NCI-H128 (cell line): ENCODE measurements at regions not wholly inside any gene's neighbourhood (a gene's known extent, or its start where the extent isn't known, plus 50 kb on each side); places are given as distances from the start of the nearest gene placed in this dataset.
"Not testable (repeated sequence)": the region's sequence is repeated elsewhere in the genome, so short reads cannot be mapped to it uniquely, and the experiment has no call there.

Experiments used
- DNase-seq: peaks from one replicate; lab custom pipeline; 2025; ENCODE audit not compliant: unreplicated experiment; lab: John Stamatoyannopoulos, UW

DNA sequence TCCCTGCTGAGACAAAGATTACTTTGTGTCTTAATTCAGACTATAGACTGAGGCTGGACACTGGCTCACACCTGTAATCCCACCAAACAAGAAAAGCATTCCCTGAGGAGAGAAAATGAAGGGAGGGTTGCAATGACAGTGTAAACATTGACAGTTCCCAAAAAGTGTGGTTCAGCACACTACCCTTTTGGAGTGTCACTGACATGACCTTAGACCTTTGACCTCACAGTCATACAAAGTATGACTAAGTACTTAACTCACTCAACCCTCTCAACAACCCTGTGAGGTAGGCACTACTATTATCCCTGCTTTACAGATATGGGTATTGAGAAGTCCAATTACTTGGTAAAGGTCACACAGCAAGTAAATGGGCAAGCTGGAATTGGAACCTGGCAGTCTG lies 341.7 kb downstream of the LRRC3B start:
- DNase-seq, result no peak

DNA sequence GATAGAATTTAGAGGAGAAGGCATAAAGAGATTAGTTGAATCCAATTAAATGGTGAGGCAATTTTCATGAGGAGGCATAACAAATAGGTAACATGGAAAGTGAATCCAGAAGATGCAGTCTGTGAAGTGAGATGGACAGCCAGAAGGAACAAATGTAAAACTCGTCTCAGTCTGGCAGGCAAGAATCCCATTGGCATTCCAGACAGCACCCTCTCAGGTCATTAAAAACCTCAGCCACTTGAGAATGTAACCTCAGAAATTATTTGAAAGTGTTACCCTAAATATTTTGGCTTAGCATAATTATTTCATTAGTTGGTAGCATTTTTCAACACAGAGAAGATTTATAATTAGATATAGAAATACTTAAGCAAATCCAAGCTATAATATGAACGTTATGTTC lies 342.3 kb downstream of the LRRC3B start:
- DNase-seq, result no peak

- DNase-seq, result no peak
Observed at GRCh38 chr3:26967501-26967900, 344.9 kb downstream of the LRRC3B start.

DNA sequence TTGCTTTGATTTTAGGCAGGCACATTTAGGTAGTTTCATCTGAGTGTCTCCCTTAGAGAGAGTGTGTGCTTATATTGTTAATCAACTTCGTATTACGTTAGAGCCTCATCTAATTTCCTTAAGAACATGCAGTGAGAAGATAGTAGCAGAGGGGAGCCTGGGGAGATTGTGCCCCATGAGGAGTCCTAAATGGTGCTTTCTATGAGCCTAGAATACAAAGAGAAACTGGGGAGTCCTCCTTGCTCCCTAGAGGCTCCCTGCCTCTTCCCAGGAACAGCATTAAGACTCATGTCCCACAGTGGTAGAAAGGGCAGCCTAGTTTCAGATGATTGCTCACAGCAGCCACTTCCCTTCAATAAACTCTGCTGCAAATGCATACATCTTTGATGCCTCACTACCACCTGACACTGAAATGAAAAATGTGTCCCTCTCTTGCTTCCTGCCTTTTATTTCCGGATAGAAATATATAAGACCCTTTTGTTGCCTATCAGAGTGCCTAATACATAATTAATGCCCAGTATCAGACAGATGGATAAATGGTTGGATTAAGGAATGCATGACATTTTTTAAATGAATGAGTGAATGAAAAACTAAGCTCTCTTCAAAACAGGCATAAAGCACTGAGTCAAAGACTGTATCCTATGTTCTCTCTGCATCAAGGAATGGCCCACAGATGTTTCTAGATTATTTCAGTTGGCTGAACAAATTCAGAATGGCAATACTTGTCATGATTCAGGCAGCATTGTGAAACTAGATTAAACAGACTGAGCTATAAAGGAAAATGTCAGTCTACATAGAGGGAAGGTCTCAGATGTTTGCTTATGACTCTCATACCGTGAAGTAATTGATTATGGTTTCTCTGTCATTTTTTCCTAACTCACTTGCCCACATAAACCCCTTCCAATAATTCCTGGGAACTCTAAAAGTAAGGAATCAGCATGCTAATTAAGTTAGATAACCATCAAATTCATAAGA lies 362.1 kb downstream of the LRRC3B start:
- DNase-seq, result no peak

DNA sequence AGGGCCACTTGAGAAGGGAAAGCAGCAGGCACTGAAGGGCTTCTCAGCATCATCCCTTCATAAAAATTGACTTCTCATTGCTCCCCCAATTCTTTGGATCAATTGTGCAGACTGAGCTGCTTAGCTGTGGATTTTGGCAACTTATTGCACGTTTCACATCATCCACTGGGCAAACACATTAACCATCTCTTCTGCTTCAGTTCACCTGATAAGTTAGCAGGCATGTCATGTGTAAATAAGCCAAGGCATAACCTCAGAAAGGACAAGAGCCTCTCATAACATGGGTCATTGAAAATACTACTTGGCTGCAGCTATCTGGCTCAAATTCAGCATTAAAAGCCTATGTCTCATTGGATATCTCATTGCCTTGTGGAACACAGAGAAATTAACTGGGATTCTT lies 366.5 kb downstream of the LRRC3B start:
- peak; percentile 1 for DNase-seq

- no peak for DNase-seq
Observed at GRCh38 chr3:26997226-26997625, 372.0 kb downstream of the NEK10 start.

DNA sequence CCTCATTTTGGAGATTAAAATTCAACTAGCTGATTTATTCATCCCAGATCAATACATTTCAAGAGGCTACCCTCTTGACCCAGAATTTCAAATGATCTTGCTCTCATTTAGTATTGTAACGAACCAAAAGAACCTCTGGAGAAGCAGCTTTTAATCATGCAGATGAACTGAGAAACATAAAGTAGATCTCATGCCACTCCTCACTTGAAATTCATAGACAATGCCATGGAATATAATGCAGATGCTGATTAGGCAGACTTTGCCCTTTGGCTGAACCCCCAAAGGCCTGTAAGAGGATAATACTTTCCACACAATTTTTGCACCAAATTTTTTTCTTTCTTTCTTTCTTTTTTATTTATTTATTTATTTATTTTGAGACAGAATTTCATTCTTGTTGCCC lies 358.3 kb downstream of the NEK10 start:
- DNase-seq, result no peak

GRCh38 chr3:27022096-27022761 lies 347.0 kb downstream of the NEK10 start:
- DNase-seq, result no peak

DNA sequence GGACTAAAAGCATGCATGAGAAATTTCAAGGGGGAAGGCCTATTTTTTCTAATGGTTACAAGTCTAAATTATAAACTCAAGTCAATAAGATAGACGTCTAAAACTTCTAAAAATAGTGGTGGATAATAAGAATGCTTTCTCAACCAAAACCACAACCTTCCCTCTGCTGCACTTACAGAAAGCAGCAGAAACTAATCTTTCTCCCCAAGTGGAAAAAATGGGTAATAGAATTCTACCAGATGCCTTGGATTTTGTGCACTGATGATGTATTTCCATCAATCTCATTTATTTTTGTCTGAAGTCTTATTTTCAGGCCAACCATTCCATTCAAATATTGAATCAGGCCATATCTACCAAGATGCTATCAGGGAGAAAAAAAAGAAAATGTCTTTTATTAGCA lies 344.7 kb downstream of the NEK10 start:
- DNase-seq, result no peak

DNA sequence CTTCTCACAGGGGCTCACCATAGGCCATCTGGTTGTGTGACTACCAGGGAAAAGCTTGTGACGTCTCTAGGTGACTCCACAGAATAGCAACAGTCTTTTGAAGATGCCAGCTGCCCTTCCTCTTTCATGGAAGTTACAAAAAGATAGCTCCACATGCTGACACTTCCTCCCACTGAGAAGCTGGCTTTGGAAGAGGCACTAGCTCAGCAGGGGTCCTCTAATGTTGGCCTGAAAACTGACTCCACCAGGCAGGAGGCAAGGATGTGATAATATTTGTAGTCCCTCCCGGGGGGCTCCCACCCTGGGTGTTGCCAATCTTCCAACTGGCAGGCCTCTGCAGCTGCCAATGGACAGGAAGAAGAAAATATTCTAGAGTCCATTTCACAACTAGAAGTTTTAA lies 343.5 kb downstream of the NEK10 start:
- no peak for DNase-seq

DNA sequence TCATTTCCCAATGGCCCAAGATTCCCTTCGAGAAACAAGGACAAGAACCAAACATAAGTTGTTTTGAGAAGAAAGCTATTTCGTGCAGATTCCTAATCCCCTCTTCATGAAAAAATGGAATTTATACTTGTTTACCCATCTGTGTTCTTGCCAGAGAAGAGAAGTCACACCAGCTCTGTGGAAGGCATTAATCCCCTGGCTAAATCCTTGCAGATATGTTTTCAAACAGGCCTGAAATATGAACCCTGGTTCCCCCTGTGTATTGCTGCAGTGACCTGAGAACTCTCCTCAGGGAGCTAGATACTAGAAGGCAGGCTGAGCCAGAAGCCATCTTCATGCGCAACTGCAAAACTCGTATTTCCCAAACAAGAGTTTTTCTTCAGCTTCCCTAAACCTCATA lies 337.7 kb downstream of the NEK10 start:
- DNase-seq, result no peak

DNA sequence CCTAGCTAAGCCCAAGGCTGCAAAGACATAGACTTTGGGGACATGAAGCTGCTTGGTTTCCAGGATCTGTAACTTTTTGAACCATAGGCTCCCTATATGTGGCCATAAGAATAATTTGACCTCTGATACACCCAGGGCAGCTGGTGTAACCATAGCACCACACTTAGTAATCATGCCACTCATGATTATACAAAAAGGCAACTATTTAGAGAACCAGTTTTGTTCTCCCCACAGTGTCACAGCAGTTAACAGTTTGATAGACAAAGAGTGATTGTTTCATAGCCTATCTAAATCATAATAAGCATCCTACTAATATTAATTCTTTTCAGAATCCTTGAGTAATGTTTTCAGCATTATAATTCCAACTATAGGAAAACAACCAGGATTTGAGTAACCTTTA lies 334.9 kb downstream of the NEK10 start:
- no peak for DNase-seq

DNA sequence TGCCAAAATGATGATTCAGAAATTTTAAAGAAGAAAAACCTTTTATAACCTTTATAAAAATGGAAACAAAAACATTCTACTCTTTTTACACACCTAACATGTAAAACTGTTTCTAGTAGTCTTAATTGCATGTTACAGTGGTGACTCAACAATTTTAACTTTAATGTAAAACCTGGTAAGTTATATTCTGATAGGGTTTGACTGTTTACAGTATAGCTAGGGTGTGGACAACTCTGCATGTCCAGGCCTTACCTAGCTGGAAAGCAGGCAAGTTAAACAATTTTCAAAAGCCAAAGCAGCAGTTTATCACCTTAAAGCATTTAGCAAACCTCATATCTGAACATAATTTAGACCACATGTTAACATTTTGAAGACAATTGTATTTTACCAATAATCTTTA lies 328.5 kb downstream of the NEK10 start:
- DNase-seq, result no peak

GRCh38 chr3:27042541-27042940 lies 326.6 kb downstream of the NEK10 start:
- DNase-seq, result not testable (repeated sequence)

DNA sequence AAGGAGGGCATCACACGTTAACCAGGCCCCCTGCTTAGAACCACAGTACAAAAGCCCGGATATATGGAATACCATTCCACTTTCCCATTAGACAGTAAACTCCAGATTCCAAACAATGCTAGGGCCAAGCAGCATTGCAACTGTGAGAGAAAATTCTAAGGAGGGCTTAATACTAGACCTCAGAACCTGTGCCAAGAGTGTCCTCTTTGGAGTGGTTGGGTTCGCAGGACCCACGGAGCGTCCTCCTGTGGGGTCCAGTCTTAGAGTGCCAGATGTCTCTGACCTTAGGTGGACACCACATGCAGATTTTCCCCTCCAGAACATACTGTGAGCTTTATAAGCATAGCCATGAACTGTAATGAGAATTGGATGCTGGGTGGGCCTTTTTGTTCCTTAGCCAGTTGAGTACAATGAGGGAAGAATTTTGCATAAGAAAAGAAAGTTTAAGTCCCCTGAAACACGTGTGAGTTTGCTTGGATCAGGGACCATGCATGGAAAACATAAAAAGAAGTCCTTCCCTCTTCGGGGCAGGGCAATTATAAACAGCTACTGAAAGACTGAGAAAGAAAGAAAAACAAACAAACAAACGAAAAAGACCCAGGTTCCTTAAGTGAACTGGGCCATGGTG lies 325.7 kb downstream of the NEK10 start:
- no peak for DNase-seq

- no peak for DNase-seq
Observed at GRCh38 chr3:27044931-27045481, 324.2 kb downstream of the NEK10 start.

DNA sequence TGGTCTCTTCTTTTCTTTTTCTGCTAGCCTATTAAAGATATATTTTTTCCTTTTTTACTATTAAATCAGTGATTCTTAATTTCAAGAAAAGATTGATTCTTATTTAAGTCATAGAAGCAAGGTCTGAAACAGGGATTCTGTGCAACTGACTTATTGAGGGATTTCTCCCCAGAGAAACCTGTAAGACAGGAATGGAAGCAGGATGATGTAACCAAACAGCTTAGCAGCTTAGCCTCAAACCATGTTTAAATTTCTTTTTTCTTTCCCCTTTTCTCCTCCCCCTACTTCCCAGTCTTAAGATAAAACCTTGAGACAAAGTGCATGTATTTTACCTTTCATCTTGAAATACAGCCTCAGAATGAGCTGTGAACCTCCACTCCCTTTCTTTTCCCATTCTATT lies 322.8 kb downstream of the NEK10 start:
- DNase-seq, result no peak

GRCh38 chr3:27049792-27050191 lies 319.4 kb downstream of the NEK10 start:
- no peak for DNase-seq

GRCh38 chr3:27051527-27051926 lies 317.7 kb downstream of the NEK10 start:
- DNase-seq, result not testable (repeated sequence)

- no peak for DNase-seq
Observed at GRCh38 chr3:27056326-27056725, 312.9 kb downstream of the NEK10 start.

GRCh38 chr3:27059489-27059888 lies 309.7 kb downstream of the NEK10 start:
- no peak for DNase-seq
